ENCODE measurements at regions not wholly inside any gene's neighbourhood (a gene's known extent, or its start where the extent isn't known, plus 50 kb on each side); places are given as distances from the start of the nearest gene placed in this dataset.

- TF ChIP-seq CTCF (conservative IDR thresholded peaks at IDR 0.05; ENCODE audit: low read depth, low read length) (no peak), EZH2 (IDR thresholded peaks at IDR 0.05; ENCODE audit: low read length, unreplicated experiment) (no peak), EZH2phosphoT487 (IDR thresholded peaks at IDR 0.05; ENCODE audit: borderline replicate concordance, low read length) (no peak)
Observed at GRCh38 chr3:181596126-181596525, 115.6 kb upstream of the SOX2 start.
